IPS-15b (cell line): ENCODE measurements at regions not wholly inside any gene's neighbourhood (a gene's known extent, or its start where the extent isn't known, plus 50 kb on each side); places are given as distances from the start of the nearest gene placed in this dataset.
A peak's percentile ranks its signal among the peaks of the same experiment; 100 is the strongest.

Source experiments
- H3K27me3 ChIP-seq: one replicate; pipeline ENCODE4 v1.6.1; 2013; ENCODE audit warnings: low read length; ENCODE audit not compliant: control insufficient read depth, insufficient read depth
- H3K36me3 ChIP-seq: one replicate; pipeline ENCODE4 v1.6.1; 2013; ENCODE audit warnings: low read length; ENCODE audit not compliant: control insufficient read depth, insufficient read depth
- H3K4me1 ChIP-seq: one replicate; pipeline ENCODE4 v1.6.1; 2013; ENCODE audit warnings: mild to moderate bottlenecking, low read length; ENCODE audit not compliant: control insufficient read depth, insufficient read depth
- H3K4me3 ChIP-seq: one replicate; pipeline ENCODE4 v1.5.1; 2013; ENCODE audit warnings: low read depth, low read length
- H3K9ac ChIP-seq: one replicate; pipeline ENCODE4 v1.6.1; 2013; ENCODE audit warnings: low read depth, mild to moderate bottlenecking, low read length
- H3K9me3 ChIP-seq: one replicate; pipeline ENCODE4 v1.6.1; 2013; ENCODE audit warnings: mild to moderate bottlenecking, low read length; ENCODE audit not compliant: control insufficient read depth, insufficient read depth

DNA sequence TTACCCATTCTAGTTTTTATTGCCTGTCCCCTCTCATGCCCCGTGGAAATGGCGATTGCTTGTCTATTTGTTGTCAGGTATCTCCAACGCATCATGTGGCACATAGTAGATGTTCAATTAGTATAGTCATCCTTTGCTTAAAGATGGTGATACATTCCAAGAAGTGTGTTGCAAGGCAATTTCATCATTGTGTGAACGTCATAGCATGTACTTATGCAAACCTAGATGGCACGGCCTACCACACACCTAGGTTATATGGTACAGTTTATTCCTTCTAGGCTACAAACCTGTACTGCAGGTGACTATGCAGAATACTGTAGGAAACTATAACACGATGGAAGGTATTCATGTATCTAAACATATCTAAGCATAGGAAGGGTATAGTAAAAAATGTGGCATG lies 163.9 kb upstream of the DAPK1 start:
- Histone ChIP-seq H3K27me3 (no peaks in the 10 kb centered on the region), H3K36me3 (no peaks in the 10 kb centered on the region), H3K9ac (no peak overlapping the region), H3K4me1 (peaks cover 7% of the 10 kb centered on the region), H3K9me3 (peaks cover 3% of the 10 kb centered on the region), H3K4me3 (no peak overlapping the region)

DNA sequence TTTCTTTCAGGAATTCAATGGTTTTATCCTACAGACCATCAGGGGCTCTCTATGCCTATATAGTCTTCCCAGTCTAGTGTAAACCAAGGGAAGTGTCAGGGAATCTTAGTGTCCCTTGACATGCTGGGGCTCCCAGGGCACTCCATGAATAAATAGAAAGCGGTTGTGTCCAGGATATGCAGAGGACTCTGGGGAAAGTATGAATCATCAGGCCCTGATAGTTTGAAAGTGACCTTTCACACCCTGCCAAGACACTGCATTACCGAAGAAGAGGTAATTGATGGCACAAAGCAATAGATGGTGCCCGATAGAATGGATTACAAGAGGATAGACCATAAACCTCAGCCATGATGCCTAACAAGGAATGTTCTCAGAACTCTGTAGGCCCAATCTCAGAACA lies 163.3 kb upstream of the DAPK1 start:
- no peak overlapping the region for H3K9ac ChIP-seq
- H3K36me3 ChIP-seq: no peaks in the 10 kb centered on the region
- peaks cover 3% of the 10 kb centered on the region for H3K9me3 ChIP-seq
- H3K27me3 ChIP-seq: no peaks in the 10 kb centered on the region
- peaks cover 7% of the 10 kb centered on the region for H3K4me1 ChIP-seq
- no peak overlapping the region for H3K4me3 ChIP-seq

DNA sequence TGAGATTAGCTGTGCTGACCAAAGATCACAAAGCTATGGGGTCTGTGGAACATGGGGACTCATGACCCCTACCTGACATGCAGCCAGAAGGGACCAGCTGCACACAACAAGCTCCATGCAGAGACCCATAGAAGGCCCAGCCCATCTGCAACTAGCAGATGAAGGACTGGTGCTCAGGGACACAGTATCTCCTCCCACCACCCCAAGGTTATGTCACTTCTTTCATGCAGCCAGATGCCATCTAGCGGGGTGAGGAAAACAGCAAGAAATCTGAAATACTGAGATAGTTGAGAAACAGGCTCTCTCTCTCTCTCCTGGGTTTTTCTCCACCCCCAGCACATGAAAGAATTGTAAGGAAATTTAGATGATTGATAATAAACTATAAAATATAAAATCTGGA lies 161.3 kb upstream of the DAPK1 start:
- Histone ChIP-seq H3K9me3 (peaks cover 3% of the 10 kb centered on the region), H3K27me3 (no peaks in the 10 kb centered on the region), H3K36me3 (no peaks in the 10 kb centered on the region), H3K9ac (no peak overlapping the region), H3K4me3 (no peak overlapping the region), H3K4me1 (peaks cover 9% of the 10 kb centered on the region)

DNA sequence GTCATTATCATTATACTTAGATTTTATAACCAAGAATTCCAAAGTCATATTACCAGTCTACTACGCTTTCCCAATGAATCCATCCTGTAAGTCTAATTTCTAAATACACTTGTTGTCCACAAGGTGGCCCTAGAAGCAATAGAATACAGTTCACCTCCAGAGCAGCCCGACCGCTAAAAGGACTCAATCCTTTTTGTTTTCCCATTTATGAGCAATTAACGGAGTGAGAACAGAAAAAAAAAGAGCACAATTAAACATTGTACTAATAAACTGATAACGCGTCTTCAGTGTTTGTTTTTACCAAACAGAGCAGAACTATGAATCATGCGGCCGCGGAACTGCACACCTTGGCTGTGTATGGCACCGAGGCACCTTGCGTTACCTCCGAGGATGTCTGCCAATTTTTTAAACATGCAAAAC lies 160.7 kb upstream of the DAPK1 start:
- Histone ChIP-seq H3K4me3 (peak overlapping the region; percentile 64), H3K9me3 (peaks cover 3% of the 10 kb centered on the region), H3K4me1 (peaks cover 9% of the 10 kb centered on the region), H3K9ac (peak overlapping the region; percentile 47), H3K27me3 (no peaks in the 10 kb centered on the region), H3K36me3 (no peaks in the 10 kb centered on the region)

DNA sequence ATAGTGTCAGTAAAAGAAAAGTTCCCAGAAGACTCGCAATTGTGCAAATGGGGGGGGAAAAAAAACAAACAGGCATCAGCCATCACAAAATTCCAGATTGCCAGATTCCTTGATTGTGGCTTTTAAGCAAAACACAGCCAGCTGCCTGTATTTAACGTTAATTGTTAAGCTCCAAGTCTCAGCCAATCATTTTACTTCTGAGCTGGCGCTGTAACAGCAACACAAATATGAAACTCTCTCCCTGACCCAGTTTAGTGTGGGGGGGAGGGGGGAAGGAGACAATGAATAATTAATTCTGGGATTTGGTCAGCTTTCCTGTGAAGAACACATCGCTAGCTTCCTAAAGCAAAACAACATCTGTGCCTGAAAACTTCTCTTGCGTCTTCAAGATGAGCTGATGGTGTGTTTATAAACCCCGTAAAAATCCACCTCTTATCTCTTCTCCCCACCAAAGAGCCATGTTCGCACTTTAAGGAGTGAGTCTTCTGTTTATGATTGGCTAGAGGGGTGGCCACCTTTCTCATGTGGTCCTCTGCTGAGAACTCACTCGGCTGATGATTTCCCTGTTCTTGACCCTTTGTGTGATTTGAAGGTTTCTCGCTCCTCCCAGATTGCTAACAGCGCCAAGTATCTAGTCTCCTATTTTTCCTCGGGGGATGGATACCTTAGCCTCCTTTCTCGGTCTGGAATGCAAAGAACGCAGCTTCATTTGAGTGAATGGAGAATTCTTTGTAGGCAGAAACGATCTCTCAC lies 160.2 kb upstream of the DAPK1 start:
- Histone ChIP-seq H3K4me1 (peaks cover 9% of the 10 kb centered on the region), H3K9ac (peak overlapping the region; percentile 47)

DNA sequence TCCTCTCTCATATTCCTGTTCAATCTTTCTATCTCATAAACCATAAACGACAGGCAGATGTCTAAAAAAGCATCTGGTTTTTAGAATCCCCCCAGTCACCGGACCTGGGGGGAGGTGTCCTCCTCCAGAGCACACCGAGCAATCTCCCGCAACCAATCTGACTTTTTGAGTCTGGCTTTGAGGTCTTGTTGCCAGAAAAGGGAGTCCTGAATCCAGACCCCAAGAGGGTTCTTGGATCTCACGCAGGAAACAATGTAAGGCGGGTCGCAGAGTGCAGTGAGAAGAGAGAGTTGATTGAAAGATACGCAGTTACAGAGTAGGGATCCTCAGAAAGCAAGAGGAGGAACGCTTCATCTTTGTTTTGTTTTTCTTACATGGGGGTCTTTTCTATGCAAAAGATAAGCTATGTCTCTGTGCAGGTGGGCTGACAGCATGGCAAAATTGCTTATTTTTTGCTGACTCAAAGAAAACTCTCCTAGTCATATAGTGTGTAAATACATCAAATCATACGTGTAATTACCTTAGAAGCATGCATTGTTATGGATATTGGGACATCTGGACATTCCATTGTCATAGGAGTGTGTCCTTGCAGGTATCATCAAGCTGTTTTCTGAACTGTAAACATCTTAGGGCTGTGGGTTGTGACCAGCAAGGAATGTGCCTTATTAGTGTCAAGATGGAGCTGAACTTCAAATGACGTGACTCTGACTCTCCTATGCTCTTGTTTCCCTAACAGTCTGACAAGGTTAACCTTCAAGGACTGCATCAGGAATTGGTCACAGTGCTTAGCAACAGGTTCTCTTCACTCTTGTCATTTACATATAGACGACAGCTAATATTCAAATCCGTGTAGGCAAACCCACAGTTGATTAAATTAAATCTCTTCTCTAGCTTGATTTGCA lies 159.3 kb upstream of the DAPK1 start:
- H3K36me3 ChIP-seq: no peaks in the 10 kb centered on the region
- peaks cover 9% of the 10 kb centered on the region for H3K4me1 ChIP-seq
- peak overlapping the region; percentile 64 for H3K4me3 ChIP-seq
- no peaks in the 10 kb centered on the region for H3K27me3 ChIP-seq
- H3K9me3 ChIP-seq: no peaks in the 10 kb centered on the region
- H3K9ac ChIP-seq: no peak overlapping the region

More for the DNA sequence above, 160.2 kb upstream of the DAPK1 start:
- Histone ChIP-seq H3K9me3 (no peaks in the 10 kb centered on the region), H3K27me3 (no peaks in the 10 kb centered on the region), H3K36me3 (no peaks in the 10 kb centered on the region), H3K4me3 (peak overlapping the region; percentile 64)

DNA sequence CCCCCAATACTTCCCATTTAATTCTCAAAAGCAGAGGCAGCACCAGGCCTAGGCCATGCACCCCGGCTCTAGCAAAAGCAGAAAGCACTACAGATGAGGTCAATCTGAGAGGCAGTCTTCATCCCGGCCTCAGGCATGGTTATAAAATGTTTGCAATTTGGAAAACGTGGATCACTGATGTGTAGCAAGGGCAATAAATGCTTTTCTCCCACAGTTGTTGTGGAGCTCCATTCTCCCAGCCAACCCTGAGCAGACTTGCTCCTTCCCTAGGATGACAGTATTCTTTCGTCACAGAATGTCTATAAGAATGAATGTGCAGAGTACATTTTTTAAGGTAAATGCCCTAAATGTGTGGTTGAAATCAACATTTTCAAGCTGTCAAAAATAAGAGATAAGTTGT lies 157.3 kb upstream of the DAPK1 start:
- no peak overlapping the region for H3K4me3 ChIP-seq

DNA sequence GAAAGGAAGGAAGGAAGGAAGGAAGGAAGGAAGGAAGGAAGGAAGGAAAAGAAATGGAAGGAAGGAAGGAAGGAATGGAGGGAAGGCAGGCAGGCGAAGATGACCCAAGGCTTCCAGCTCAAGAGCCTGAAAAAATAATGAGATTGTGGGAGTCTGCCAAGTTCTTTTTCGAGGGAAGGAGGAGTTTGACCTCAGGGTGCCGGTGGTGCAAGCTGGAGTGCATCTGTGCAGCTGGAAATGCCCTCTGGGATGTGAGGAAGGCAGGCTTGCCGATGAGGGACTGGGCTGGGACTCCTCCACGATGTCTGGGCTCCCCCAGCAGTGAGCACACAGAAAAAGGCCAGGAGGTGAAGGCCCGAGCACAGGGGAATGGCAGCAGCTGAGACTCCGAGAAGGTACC lies 154.9 kb upstream of the DAPK1 start:
- H3K36me3 ChIP-seq: no peaks in the 10 kb centered on the region
- no peaks in the 10 kb centered on the region for H3K27me3 ChIP-seq
- peaks cover 9% of the 10 kb centered on the region for H3K4me1 ChIP-seq
- H3K9me3 ChIP-seq: no peaks in the 10 kb centered on the region
- no peak overlapping the region for H3K9ac ChIP-seq
- H3K4me3 ChIP-seq: no peak overlapping the region

More for the DNA sequence above, 157.3 kb upstream of the DAPK1 start:
- no peak overlapping the region for H3K9ac ChIP-seq
- H3K27me3 ChIP-seq: no peaks in the 10 kb centered on the region
- peaks cover 9% of the 10 kb centered on the region for H3K4me1 ChIP-seq
- H3K9me3 ChIP-seq: no peaks in the 10 kb centered on the region
- no peaks in the 10 kb centered on the region for H3K36me3 ChIP-seq

DNA sequence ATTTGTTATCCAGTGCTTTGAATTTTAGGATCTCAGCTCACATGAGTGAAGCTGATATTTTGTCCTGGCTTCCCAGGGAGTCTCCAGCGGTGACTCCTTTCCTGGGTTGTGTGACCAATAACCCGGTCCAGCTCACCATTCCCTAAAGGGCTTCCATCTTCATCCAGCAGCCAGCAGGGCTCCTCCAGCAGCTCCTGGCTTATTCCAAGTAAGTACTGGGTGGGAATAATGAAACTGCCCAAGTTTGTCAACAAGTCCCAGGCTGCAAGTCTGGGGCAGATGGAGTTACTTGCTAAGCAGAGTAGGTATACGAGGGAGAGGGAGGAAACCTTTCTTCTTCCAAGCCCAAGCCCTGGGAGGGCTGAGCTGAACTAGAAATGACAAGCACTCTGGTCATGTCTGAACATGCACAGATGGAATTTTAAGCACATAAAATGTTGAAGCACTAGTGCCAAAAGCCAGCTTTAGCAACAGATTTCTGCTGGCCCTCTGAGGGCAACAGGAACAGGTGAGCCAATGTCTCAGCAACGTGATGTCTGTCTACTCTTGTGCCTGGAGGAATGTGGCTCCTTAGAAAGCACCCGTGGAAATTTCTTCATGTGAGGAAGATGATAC lies 153.7 kb upstream of the DAPK1 start:
- H3K4me3 ChIP-seq: no peak overlapping the region
- no peaks in the 10 kb centered on the region for H3K36me3 ChIP-seq
- no peak overlapping the region for H3K9ac ChIP-seq

DNA sequence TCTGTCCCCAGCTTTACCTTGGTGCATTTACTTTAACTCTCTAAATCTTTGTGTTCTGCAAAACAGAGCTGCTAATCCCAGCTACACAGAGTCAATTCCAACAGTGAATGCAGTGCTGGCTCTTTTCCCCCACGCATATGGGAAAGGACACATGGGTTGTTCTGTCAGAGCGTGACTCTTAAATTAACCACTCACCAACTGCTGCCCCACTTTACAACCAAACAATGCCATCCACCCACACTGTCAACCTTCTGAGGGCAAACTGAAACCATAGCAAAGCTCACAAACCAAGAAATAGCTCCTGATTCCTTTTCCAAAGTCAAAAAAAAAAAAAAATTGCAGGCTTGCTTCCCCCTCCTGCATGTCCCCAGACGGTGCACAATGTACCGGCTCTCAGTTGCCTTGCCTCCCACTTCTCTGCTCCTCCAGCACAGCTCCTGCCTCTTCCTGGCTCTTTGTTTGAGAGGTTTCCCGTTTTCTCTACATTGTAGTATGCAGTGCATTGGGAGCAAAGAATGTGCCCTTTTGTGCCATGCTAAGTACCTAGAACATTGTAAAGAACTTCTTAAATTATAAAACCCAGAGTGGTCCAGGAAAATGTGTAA lies 151.5 kb upstream of the DAPK1 start:
- H3K9ac ChIP-seq: no peak overlapping the region
- H3K9me3 ChIP-seq: no peaks in the 10 kb centered on the region
- no peaks in the 10 kb centered on the region for H3K36me3 ChIP-seq
- H3K4me3 ChIP-seq: no peak overlapping the region
- H3K4me1 ChIP-seq: peaks cover 2% of the 10 kb centered on the region
- H3K27me3 ChIP-seq: no peaks in the 10 kb centered on the region

More for the DNA sequence above, 153.7 kb upstream of the DAPK1 start:
- Histone ChIP-seq H3K9me3 (no peaks in the 10 kb centered on the region), H3K27me3 (no peaks in the 10 kb centered on the region), H3K4me1 (peaks cover 5% of the 10 kb centered on the region)

DNA sequence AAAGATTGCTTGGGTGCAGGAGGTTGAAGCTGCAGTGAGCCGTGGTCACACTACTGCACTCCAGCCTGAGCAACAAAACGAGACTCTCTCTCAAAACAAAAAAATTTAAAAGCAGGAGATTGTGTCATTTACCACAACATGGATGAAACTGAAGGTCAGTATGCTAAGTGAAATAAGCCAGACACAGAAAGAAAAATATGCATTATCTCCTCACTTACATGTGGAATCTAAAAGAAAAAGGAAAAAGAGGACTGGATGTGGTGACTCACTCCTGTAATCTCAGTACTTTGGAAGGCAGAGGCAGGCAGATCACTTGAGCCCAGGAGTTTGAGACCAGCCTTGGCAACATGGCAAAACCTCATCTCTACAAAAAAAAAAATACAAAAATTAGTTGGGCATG lies 146.8 kb upstream of the DAPK1 start:
- Histone ChIP-seq H3K9ac (no peak overlapping the region), H3K4me1 (peaks cover 2% of the 10 kb centered on the region)

More for the DNA sequence above, 146.8 kb upstream of the DAPK1 start:
- Histone ChIP-seq H3K27me3 (no peaks in the 10 kb centered on the region), H3K4me3 (no peak overlapping the region), H3K36me3 (no peaks in the 10 kb centered on the region), H3K9me3 (no peaks in the 10 kb centered on the region)
